ENCODE measurements at regions not wholly inside any gene's neighbourhood (a gene's known extent, or its start where the extent isn't known, plus 50 kb on each side); places are given as distances from the start of the nearest gene placed in this dataset.

DNA sequence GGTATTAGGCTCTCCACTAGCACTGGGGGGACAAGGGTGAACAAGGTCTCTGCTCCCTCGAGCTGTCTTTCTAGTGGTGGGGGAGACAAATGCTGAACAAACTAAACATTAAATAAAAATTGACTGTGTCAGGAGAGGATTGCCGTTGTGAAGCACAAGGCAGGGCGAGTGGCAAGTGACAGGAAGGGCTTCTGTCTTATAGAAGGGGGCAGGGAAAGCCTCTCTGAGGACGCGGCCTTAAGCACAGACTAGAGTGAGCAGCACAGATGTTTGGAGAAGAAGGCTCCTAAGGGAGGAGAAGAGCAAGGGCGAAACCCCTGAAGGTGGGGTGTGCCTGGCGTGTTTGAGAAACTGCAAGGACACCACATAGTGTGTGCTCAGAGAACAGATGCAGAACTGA is 50.9 kb upstream of the ATP2B2 start:
- ChIA-PET RAD21 (ENCODE audit: low non-redundant PET in 1 of 2, low total read pairs in 2 of 2, uncharacterized antibody in 2 of 2, unreplicated experiment in 2 of 2) (no interaction called here), POLR2A (no interaction called here), CTCF (no interaction called here)
- Histone ChIP-seq H3K9me2 (ENCODE audit: insufficient read depth) (no peaks in the 10 kb centered on the region), H2AFZ (ENCODE audit: low read depth, low read length, poor library complexity, severe bottlenecking) (no peak overlapping the region), H3K79me2 (ENCODE audit: insufficient read depth, low read length) (no peaks in the 10 kb centered on the region), H3K36me3 (ENCODE audit: control insufficient read depth in 1 of 2, insufficient read depth in 2 of 2, low read length in 2 of 2) (no peaks in the 10 kb centered on the region), H3K4me3 (replicated peaks in 1 of 2; ENCODE audit: low read depth in 1 of 2, low read length in 2 of 2) (no peak overlapping the region), H3K9ac (ENCODE audit: low read length) (no peak overlapping the region), H4K20me1 (ENCODE audit: insufficient read depth) (no peaks in the 10 kb centered on the region), H3K27me3 (ENCODE audit: insufficient read depth, low read length) (peaks cover 6% of the 10 kb centered on the region; the same call in 1 of the 2 replicates), H3K4me1 (ENCODE audit: control insufficient read depth in 1 of 2, insufficient read depth in 2 of 2, low read length in 2 of 2) (peaks cover 17 to 32% of the 10 kb centered on the region in 2 experiments; a peak in 3 of 4 replicates), H3K9me3 (ENCODE audit: control insufficient read depth in 1 of 2, insufficient read depth in 1 of 2, low read depth in 1 of 2, low read length in 2 of 2) (no peaks in the 10 kb centered on the region), H3K4me2 (ENCODE audit: low read length) (no peak overlapping the region), H3K27ac (ENCODE audit: low read depth, low read length) (no peak overlapping the region)
- ATAC-seq = no peak
- no peak for DNase-seq (ENCODE audit: low read depth, low spot score)
- TF ChIP-seq, protein P1, sequence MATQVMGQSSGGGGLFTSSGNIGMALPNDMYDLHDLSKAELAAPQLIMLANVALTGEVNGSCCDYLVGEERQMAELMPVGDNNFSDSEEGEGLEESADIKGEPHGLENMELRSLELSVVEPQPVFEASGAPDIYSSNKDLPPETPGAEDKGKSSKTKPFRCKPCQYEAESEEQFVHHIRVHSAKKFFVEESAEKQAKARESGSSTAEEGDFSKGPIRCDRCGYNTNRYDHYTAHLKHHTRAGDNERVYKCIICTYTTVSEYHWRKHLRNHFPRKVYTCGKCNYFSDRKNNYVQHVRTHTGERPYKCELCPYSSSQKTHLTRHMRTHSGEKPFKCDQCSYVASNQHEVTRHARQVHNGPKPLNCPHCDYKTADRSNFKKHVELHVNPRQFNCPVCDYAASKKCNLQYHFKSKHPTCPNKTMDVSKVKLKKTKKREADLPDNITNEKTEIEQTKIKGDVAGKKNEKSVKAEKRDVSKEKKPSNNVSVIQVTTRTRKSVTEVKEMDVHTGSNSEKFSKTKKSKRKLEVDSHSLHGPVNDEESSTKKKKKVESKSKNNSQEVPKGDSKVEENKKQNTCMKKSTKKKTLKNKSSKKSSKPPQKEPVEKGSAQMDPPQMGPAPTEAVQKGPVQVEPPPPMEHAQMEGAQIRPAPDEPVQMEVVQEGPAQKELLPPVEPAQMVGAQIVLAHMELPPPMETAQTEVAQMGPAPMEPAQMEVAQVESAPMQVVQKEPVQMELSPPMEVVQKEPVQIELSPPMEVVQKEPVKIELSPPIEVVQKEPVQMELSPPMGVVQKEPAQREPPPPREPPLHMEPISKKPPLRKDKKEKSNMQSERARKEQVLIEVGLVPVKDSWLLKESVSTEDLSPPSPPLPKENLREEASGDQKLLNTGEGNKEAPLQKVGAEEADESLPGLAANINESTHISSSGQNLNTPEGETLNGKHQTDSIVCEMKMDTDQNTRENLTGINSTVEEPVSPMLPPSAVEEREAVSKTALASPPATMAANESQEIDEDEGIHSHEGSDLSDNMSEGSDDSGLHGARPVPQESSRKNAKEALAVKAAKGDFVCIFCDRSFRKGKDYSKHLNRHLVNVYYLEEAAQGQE (IDR thresholded peaks at IDR 0.05; ENCODE audit: low read depth) = no peak
- no peak for TF ChIP-seq FOSL1 (IDR thresholded peaks at IDR 0.05; ENCODE audit: low read depth)
- no peak for TF ChIP-seq EGR1 (IDR thresholded peaks at IDR 0.05; ENCODE audit: low read depth)
- TF ChIP-seq ELF1 (IDR thresholded peaks at IDR 0.05; ENCODE audit: borderline replicate concordance, low read depth) = no peak
- no peak for TF ChIP-seq ZFX (IDR thresholded peaks at IDR 0.05)
- no peak for TF ChIP-seq POLR2AphosphoS5 (IDR thresholded peaks at IDR 0.05; ENCODE audit: low read depth, low read length)
- TF ChIP-seq YY1 (IDR thresholded peaks at IDR 0.05; ENCODE audit: extremely low read depth, insufficient replicate concordance, low read depth, low read length) = no peak
- TF ChIP-seq, protein P2, sequence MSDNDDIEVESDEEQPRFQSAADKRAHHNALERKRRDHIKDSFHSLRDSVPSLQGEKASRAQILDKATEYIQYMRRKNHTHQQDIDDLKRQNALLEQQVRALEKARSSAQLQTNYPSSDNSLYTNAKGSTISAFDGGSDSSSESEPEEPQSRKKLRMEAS (IDR thresholded peaks at IDR 0.05) = no peak
- TF ChIP-seq SIN3A (IDR thresholded peaks at IDR 0.05; ENCODE audit: low read depth) = no peak
- TF ChIP-seq, protein P3, sequence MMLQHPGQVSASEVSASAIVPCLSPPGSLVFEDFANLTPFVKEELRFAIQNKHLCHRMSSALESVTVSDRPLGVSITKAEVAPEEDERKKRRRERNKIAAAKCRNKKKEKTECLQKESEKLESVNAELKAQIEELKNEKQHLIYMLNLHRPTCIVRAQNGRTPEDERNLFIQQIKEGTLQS (IDR thresholded peaks at IDR 0.05) = no peak
- no peak for TF ChIP-seq JUND (IDR thresholded peaks at IDR 0.05)
- intact Hi-C loops (cut with micrococcal nuclease) = no loop called here
- no TSS peak for BruUV-seq (replicated peaks)

Measured in HCT116 (cell line).